Left forelimb (tissue), 1 donor: ENCODE measurements at regions not wholly inside any gene's neighbourhood (a gene's known extent, or its start where the extent isn't known, plus 50 kb on each side); places are given as distances from the start of the nearest gene placed in this dataset.

Experiments
- DNase-seq: peaks from one replicate; pipeline ENCODE4 v3.0.0-alpha.2; 2018; ENCODE audit warnings: low spot score

- DNase-seq: no peak
Measured at GRCh38 chr5:61596265-61596664, 264.2 kb downstream of the ZSWIM6 start.

GRCh38 chr5:61597684-61598083, 265.6 kb downstream of the ZSWIM6 start:
- DNase-seq: no peak

GRCh38 chr5:61598126-61598525, 266.1 kb downstream of the ZSWIM6 start:
- no peak for DNase-seq

GRCh38 chr5:61599370-61600122, 267.5 kb downstream of the ZSWIM6 start:
- no peak for DNase-seq

- no peak for DNase-seq
Measured at GRCh38 chr5:61600123-61600444, 268.0 kb downstream of the ZSWIM6 start.

- DNase-seq: no peak
Measured at GRCh38 chr5:61600945-61601511, 269.0 kb downstream of the ZSWIM6 start.

GRCh38 chr5:61603211-61603908, 271.3 kb downstream of the ZSWIM6 start:
- DNase-seq: no peak

GRCh38 chr5:61604076-61605025, 272.3 kb downstream of the ZSWIM6 start:
- DNase-seq: no peak

GRCh38 chr5:61609840-61610677, 278.0 kb downstream of the ZSWIM6 start:
- DNase-seq: no peak

GRCh38 chr5:61610678-61611024, 278.6 kb downstream of the ZSWIM6 start:
- DNase-seq: no peak

- DNase-seq: no peak
Measured at GRCh38 chr5:61612431-61612830, 280.4 kb downstream of the ZSWIM6 start.

- no peak for DNase-seq
Measured at GRCh38 chr5:61613679-61614078, 281.6 kb downstream of the ZSWIM6 start.

- no peak for DNase-seq
Measured at GRCh38 chr5:61614606-61615005, 282.5 kb downstream of the ZSWIM6 start.

- DNase-seq: no peak
Measured at GRCh38 chr5:61617039-61617438, 285.0 kb downstream of the ZSWIM6 start.

- no peak for DNase-seq
Measured at GRCh38 chr5:61617995-61618525, 286.0 kb downstream of the ZSWIM6 start.

- no peak for DNase-seq
Measured at GRCh38 chr5:61618577-61618976, 286.5 kb downstream of the ZSWIM6 start.

- no peak for DNase-seq
Measured at GRCh38 chr5:61619289-61619688, 287.2 kb downstream of the ZSWIM6 start.

- DNase-seq: no peak
Measured at GRCh38 chr5:61619777-61620518, 287.9 kb downstream of the ZSWIM6 start.

- DNase-seq: no peak
Measured at GRCh38 chr5:61620699-61621182, 288.7 kb downstream of the ZSWIM6 start.

- no peak for DNase-seq
Measured at GRCh38 chr5:61621202-61621650, 289.2 kb downstream of the ZSWIM6 start.
